Hematopoietic multipotent progenitor cell treated with erythropoietin and hydrocortisone succinate and interleukin-3 and kit ligand, for 6 days (in vitro differentiated cells): ENCODE measurements at regions not wholly inside any gene's neighbourhood (a gene's known extent, or its start where the extent isn't known, plus 50 kb on each side); places are given as distances from the start of the nearest gene placed in this dataset.
A peak's percentile ranks its signal among the peaks of the same experiment; 100 is the strongest.

Source experiments
- DNase-seq: peaks from one replicate; pipeline ENCODE4 v3.0.0-alpha.2; 2015

DNA sequence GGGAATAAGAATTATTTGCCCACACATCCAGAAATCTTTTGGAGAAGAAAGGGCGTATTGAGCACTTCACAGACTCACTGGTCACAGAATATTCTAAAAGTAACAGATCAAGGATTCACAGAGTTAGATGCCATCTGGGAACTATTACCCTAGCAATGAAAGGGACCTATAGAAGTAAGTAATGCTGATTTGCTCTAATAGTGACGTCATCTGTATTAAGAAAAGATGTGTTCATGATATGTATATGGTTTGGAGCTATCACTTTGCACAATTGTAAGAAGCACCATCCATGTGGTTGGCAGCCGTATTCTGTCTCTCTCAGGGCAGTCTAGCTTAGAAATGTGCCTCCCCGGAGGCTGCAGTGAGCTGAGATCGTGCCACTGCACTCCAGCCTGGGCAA, 52.8 kb upstream of the SV2C start:
- no peak for DNase-seq

DNA sequence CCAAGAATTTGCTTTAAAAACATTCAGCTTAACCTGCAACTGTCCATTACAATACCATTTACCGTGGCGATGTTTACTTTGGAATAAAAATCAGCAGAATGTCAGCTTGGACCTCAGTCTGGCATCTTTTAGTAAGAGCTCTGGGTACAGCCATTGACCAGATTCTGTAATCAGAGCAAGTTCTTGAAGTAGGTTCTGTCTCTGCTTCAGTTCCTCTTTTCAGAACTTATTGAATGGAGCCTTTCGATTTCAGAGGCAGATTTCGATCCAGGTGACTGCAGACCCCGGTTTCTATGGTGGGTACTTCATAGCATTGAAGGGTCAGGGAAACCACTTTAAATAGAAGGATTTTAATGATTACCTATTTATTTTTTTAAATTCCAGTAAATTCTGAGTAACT, 53.4 kb upstream of the SV2C start:
- DNase-seq, result no peak

DNA sequence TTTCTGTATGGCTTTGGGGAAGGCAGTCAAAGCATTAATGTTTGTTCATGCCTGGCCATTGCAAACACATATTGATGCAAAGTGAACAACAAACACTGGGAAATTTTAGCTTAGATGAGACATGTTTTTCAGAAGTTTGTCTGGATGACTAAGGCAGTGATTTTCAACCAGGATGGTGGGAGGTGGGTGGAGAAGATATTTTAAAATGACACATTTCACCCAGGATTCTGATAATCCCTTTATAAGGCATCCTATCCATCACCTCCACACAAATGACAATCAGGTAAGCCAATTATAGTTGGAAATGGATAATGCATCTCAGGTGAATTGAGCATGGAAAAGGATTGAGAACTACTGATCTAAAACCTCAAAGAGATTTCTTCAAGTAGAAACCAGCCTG, 57.4 kb upstream of the SV2C start:
- DNase-seq, result no peak

DNA sequence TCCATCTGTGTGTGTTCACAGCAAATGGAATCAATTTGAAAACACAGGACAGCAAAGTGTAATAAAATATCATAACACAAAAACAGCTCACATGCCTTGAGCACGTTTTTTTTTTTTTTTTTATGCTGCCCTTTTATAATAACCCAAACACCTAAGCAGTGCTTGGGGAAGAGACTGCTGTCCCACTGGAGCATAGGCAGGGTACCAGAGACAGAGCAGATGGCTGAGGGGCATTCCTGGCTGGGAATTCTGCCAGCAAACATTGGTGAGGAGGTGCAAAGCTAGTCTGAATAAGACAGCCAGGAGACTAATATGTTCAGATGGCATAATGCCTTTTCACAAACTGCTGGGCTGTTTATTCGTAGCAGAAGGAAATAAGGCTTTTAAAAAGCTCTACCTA, 58.1 kb upstream of the SV2C start:
- no peak for DNase-seq

DNA sequence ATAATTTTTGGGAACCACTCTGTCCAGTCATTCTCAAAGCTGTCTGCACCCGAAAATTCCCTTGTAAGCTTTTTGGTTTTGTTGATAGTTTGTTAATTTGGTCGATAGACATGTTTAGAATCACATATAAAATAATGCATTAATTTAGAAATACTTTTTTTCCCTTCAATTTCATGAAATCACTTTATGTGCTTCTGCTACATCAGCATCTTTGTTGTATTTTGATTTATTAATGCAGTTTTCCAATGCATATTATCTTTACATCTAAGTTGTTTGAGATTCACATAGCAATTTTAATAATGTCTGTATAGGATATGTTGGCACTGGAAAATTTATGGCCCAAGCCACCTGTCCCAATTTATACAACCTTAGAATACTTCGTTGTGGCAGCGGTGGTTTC, 60.6 kb upstream of the SV2C start:
- no peak for DNase-seq

DNA sequence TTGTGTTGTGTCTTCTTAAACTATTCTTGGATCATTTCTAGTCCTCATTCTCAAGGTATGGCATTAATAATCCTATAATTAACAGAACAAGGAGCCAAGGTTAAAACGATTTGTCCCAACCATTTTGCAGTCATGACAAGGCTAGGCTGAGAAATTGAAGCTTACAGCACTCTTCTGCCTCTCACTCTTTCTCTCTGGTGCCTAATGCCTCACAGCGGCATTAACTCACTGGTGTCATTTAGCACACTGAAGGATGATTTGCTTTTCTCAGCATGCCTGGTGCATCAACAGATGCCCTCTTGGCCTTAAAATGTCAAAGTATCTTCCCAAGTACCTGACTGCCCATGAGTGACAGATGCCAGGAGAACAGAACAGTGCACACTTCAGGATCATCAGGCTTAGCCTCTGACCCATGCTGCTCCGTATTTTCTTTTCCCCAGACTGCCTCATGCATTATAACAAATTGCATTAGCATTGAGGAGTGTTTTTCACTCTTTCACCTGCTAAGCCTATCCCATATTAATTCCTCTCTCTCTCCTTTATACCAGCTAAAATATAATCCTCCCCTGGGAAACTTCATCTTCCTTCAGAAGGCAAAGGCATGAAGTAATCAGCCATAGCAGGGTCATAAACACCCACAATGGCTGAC, 61.1 kb upstream of the SV2C start:
- no peak for DNase-seq

DNA sequence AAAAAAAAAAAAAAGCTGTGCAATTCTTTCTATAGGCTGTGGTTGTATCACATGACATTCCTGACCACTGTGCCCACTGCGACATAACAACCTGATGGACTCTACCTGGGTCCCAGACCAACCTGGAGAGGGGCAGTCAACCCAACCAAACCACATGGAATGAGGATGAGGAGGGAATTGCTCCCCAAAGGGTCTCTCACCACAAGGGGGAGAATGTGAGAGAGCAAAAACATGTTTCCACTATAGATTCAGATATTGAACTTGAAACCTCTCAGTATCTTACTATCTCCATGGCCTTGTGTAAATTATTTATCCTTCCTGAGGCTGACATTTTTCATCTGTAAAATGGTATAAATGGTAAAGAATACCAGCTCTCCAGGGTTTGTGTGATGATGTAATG, 66.9 kb upstream of the SV2C start:
- DNase-seq, result peak; percentile 7

DNA sequence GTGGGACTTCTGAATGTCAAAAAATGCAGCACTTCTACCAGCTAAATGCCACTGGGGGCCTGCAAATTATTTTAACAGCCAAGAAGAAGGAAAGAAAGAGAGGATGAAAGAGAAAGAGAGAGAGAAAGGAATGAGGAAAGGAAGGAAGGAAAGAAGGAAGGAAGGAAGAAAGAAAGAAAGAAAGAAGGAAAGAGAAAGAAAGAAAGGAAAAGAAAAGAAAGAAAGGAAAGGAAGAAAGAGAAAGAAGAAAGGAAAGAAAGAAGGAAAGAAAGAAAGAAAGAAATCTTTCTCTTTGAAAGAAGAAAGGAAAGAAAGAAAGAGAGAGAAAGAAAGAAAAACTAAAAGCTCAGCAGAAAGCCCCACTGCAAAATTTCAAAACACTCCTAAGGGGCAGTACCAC, 69.2 kb upstream of the SV2C start:
- DNase-seq, result no peak

DNA sequence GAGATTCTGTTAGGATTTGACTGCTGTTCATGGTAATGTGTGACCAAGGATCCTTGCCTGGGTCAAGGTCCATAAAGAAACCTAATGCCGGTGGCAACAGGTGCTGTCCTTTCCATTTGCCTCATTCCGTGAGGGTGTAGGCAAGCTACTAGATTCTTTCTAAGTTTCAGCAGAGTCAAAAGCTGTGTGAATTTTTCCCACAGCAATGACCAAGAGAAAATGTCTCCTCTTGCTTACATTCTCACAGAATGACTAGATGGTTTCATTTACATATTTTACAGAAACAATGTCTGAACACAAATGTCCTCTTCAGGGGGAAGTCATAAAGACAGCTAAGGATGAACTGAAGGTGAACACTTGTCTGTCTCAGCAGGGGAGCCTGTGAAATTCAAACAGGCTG, 75.3 kb upstream of the SV2C start:
- no peak for DNase-seq

DNA sequence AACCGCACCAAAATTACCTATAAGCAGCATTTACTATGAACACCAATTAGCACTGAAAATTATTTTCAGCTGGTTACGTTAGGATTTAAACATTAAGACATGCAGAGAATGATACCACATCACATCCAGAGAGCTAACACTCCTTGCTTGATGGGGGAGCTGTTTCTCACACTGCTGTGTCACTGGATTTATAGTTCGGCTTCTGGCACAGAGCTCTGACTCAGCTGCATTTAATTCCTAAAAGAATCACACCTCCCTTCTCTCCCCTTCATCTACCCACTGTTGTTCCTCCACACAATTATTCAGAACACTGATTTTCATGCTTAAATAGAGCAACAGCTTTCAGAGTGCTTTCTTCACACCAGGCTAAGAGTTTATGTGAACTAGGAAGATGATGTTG, 82.6 kb upstream of the SV2C start:
- no peak for DNase-seq

DNA sequence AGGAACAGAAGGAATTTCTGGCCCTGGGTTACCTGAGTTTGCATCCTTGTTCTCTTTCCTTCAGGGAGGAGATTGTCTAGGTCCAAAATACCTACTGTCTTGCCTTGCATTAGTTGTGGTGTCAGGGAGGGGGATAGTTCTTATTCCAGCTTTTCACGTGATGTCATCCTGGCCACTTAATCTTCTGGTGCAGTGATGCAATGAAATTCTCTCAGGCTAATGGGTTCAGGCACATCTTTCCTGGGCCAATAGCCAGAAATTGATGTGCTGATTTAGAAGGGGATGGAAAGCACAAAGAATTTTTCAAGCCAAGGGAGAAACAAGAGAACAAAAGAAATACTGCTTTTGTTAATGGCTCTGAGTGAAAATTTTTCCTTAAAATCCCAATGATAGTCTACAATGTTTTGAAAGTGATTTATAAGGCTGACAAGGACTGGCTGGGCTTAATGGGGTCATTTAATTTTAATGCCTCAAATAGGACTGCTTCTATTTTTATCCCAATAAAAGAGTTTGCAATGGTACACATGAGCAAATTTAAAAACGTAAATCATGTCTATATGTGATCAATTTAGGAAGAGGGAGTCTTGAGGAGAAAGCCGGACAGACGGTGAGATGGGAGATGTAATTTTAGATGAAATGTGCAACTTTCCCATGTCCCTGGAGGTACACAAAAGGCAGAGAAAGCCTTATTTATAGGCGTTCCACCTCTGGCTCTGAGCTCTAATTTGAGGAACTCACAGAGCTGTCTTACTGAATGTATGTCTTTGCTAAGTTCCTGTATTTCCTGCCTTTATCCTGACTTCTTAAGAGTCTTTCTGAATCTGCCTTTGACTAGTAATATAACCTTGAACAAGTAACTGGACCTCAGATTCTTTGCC, 89.3 kb upstream of the SV2C start:
- peak; percentile 3 for DNase-seq

DNA sequence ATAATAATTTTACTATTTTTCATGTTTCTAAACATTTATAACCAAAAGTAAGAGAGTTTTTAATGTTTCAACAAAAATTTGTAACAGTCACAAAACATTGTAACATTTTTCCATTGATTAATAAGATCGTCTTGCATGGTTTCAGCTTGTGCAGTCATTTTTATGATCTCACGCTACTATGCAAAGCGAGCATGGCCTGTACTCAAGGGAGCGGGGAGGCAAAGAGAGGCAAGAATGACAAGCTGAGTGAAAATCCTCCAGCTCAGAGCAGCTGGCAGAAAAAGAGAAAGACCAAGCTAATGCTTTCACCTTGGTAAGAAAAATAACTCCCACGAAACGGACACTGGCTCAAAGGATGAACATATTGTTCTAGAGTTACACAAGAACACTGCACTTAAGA, 90.0 kb upstream of the SV2C start:
- DNase-seq, result no peak

DNA sequence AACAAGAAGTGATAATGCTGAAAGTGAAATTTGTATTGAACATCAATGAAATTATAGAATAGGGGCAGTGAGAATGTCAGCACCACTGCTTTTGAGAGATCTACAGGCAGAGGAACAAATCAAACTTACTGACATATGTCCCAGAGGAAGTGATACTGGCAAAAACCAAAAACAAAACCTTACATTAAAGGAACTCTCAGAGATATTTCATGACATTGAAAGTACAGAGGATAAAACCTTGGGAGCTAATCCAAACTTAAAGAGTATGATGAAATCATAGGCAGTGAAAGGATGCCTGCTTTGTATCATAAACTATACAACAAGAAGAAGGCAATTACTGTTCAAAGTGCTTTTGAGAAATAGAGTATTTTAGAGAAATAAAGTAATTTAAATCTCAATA, 90.4 kb upstream of the SV2C start:
- DNase-seq, result no peak

DNA sequence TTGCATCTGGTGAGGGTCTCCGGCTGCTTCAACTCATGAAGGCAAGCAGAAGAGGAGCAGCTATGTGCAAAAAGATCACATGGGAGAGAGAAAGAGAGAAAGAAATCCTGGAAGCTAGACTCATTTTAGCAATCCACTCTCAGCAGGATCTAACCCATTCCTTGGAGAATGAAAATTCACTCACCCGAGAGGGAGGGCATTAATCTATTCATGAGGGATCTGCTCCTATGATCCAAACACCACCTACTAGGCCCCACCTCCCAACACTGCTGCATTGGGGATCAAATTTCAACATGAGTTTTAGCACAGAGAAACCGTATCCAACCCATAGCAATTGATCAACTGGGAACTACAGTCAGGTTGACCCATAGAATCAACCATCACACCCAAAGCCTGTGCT, 98.1 kb upstream of the SV2C start:
- no peak for DNase-seq

DNA sequence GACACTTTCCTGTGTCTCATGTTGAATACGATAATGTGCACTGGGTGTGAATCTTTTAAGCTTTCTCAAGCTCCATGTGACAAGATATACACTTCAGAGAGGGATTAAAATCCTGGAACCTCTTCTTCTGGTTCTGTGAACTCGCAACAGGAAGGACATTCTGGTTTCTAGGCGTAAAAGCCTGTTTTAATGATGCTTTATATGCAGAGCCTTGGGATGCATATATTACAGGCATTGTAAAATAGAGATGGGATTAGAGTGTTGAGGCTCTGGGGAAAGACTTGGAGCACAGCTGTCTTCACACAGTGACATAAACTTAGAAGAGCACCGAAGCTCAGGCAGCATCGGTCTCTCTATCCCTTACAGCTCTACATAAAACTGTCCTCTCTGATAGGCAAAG, 107.7 kb upstream of the SV2C start:
- DNase-seq, result no peak

DNA sequence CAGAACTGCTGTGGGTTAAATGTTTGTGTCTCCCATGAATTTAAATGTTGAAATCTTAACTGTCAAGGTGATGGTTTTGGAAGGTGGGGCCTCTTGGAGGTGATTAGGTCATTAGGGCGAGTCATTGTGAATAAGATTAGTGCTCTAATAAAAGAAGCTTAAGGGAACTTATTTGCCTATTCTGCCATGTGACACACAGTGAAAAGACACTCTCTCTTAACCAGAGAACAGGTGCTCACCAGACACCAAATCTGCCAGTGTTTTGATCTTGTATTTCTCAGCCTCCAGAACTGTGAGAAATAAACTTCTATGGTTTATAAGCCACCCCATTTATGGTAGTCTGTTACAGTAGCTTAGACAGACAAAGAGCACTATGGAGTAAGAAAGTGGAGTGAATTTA, 117.9 kb upstream of the SV2C start:
- DNase-seq, result no peak

DNA sequence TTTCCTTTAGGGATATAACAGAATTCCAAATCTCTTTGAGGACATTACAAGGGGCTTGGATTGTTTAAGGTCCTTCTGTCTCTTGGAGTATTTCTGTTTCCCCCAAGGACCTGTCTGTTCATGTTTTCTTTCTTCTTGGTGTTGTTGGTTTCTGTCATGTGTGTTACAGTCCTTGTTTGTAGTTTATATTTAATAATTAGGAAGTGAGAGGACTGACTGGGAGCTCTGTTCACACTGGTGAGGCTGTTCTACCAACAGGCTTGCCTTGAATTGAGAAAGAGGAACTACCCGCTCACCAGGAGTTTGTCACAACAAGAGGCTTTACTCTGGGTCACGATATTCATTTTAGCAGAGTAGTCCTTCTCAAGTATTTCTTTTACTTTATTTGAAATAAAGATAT, 119.2 kb upstream of the SV2C start:
- DNase-seq, result peak; percentile 17

DNA sequence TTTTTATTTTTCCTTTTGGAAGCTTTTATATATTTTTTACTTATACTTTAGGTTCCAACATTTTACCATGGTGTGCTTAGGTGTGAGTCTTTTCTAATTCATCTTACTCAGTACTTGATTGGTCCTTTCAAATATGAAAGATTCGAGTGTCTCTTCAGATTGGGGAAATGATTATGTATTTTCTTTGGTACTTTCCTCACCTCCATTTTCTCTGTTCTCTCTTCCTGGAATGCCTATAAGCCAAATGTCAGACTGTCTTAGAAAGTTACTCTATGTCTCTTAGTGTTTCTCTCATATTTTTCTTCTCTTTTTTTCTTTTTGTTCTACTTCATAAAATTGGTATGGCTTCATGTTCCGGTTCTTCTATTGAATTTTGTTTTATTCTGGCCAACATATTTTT, 119.6 kb upstream of the SV2C start:
- no peak for DNase-seq

DNA sequence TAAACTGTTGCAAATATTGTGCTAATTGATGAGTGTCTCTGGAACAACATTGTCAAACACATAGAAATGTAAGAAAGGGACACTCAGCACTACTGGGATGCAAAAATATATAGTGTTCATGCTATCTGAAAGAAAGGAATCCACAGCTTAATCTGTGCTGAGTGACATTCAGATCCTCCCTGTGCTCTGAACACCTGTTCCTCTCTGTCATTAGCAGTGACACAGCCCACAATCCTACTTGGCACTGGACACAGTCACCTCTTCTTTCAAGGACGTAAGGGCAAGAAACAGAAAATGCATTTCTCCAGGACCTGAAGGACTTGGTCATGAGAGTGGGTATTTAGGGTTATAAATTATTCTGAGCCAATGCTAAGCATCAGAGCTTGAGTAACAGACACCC, 121.4 kb upstream of the SV2C start:
- DNase-seq, result no peak

DNA sequence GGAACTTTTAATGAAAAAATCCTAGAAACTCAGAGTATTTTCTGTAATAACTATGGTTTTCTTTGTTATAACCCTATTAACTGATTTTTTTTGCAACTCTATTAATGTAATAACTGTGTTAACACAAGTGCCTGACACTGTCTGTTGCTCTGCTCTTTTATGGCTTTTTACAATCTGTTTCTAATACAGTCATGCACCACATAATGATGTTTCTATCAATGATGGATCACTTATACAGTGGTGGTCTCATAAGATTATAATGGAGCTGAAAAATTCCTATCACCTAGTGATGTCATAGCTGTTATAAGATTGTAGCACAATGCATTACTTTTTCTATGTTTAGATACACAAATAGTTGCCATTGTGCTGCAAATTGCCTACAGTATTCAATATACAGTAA, 123.1 kb upstream of the SV2C start:
- no peak for DNase-seq

DNA sequence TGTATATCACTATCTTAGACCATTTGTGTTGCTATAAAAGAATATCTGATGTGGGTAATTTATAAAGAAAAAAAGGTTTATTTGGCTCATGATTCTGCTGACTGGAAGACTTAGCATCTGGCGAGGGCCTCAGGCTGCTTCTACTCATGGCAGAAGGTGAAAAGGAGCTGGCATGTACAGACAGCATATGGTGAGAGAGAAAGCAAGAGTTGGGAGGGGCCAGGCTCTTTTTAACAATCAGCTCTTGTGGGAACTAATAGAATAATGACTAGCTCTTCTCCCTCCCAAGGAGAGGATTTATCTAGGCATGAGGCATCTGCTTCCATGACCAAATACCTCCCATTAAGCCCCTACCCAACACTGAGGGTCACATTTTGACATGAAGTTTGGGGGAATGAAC, 130.2 kb upstream of the SV2C start:
- no peak for DNase-seq

DNA sequence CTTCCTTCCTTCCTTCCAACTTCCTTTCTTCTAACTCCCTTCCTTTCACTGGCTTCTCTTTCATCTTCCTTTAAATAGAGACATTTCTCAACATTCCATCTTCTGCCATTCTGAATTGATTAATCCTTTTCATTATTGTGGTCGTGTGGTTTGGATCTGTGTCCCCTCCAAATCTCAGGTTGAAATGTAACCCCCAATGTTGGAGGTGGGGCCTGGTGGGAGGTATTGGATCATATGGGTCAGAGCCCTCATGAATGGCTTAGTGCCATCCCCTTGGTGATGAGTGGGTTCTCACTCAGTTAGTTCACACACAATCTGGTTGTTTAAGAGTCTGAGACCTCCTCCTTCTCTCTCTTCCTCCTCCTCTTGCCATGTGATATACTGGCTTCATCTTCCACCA, 130.9 kb upstream of the SV2C start:
- DNase-seq, result no peak

DNA sequence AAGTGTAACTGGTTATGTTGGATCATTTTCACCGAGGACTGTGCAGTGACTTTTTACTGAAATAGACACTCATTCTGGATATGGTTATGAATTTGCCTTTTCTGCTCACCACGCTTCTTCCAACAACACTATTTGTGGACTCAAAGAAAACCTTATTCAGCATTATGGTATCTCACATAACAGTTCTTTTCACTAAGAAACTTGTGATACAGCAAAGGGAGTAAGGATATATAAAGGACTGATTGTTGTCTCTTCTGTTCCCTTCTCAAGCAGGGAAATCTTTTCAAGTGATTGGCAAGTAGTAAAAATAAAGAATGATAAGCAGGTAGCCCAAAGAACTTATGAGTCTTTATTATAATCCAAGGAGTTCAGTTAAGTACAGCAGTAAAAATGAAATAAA, 131.5 kb upstream of the SV2C start:
- no peak for DNase-seq

DNA sequence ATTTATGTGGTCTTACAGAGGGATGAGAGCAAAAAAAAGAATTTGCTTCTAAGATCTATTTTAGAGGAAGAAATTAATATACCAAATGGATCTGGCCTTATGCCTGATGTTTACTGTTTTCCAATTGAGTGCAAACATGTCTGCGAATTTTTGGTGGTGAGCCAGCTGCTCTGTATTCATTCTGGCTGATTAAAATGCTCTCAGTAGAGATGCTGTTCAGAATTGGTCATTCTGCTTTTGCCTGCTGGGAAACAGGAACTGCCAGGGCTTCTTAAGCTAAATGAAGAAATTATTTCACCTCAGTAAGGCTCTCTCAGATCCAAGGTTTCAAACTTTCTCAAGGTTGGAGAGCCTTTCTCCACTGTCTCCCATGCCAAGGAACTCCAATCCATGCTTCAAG, 132.0 kb upstream of the SV2C start:
- DNase-seq, result no peak

DNA sequence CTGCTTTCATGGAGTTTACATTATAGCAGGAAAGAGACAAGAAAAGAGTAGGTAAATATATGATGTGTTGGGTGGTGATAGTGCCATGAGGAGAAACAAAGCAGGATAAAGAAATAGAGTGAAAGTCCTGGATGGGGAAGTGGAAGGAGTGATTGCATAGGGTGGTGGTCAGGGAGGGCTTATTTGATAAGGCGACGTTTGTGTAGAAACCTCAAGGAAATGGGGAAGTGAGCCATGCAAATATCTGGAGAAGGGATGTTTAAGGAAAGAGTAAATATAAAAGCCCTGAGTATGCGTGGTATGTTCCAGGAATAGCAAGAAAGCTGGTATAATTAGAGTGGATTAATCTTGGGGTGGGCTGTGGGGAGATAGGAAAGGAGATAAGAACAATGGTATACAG, 134.7 kb upstream of the SV2C start:
- no peak for DNase-seq
